ENCODE measurements at regions not wholly inside any gene's neighbourhood (a gene's known extent, or its start where the extent isn't known, plus 50 kb on each side); places are given as distances from the start of the nearest gene placed in this dataset.
"Not testable (repeated sequence)": the region's sequence is repeated elsewhere in the genome, so short reads cannot be mapped to it uniquely, and the experiment has no call there.

- no peak for DNase-seq (ENCODE audit: low read depth)
- no peak overlapping the region for H3K4me3 ChIP-seq (ENCODE audit: low read depth, low read length)
Observed at GRCh38 chr1:115461526-115461925, 123.5 kb upstream of the NGF start.

GRCh38 chr1:115459161-115459560 is 121.1 kb upstream of the NGF start:
- no peak overlapping the region for H3K4me3 ChIP-seq (ENCODE audit: low read depth, low read length)
- DNase-seq (ENCODE audit: low read depth): no peak

- DNase-seq (ENCODE audit: low read depth): no peak
- H3K4me3 ChIP-seq (ENCODE audit: low read depth, low read length): no peak overlapping the region
Observed at GRCh38 chr1:115458426-115459114, 120.5 kb upstream of the NGF start.

GRCh38 chr1:115457289-115457688 is 119.2 kb upstream of the NGF start:
- H3K4me3 ChIP-seq (ENCODE audit: low read depth, low read length): no peak overlapping the region
- no peak for DNase-seq (ENCODE audit: low read depth)

GRCh38 chr1:115456441-115456961 is 118.5 kb upstream of the NGF start:
- no peak overlapping the region for H3K4me3 ChIP-seq (ENCODE audit: low read depth, low read length)
- no peak for DNase-seq (ENCODE audit: low read depth)

GRCh38 chr1:115454837-115455511 is 116.9 kb upstream of the NGF start:
- no peak overlapping the region for H3K4me3 ChIP-seq (ENCODE audit: low read depth, low read length)
- DNase-seq (ENCODE audit: low read depth): no peak

GRCh38 chr1:115453666-115454065 is 115.6 kb upstream of the NGF start:
- no peak for DNase-seq (ENCODE audit: low read depth)
- H3K4me3 ChIP-seq (ENCODE audit: low read depth, low read length): no peak overlapping the region

GRCh38 chr1:115452600-115453329 is 114.7 kb upstream of the NGF start:
- DNase-seq (ENCODE audit: low read depth): no peak
- H3K4me3 ChIP-seq (ENCODE audit: low read depth, low read length): no peak overlapping the region

- H3K4me3 ChIP-seq (ENCODE audit: low read depth, low read length): no peak overlapping the region
- no peak for DNase-seq (ENCODE audit: low read depth)
Observed at GRCh38 chr1:115450501-115451040, 112.5 kb upstream of the NGF start.

GRCh38 chr1:115448282-115449044 is 110.4 kb upstream of the NGF start:
- no peak overlapping the region for H3K4me3 ChIP-seq (ENCODE audit: low read depth, low read length)
- DNase-seq (ENCODE audit: low read depth): no peak

- DNase-seq (ENCODE audit: low read depth): no peak
- no peak overlapping the region for H3K4me3 ChIP-seq (ENCODE audit: low read depth, low read length)
Observed at GRCh38 chr1:115447672-115448071, 109.6 kb upstream of the NGF start.

- H3K4me3 ChIP-seq (ENCODE audit: low read depth, low read length): no peak overlapping the region
- DNase-seq (ENCODE audit: low read depth): no peak
Observed at GRCh38 chr1:115445090-115445489, 107.0 kb upstream of the NGF start.

GRCh38 chr1:115440733-115441132 is 102.7 kb upstream of the NGF start:
- DNase-seq (ENCODE audit: low read depth): no peak
- no peak overlapping the region for H3K4me3 ChIP-seq (ENCODE audit: low read depth, low read length)

- H3K4me3 ChIP-seq (ENCODE audit: low read depth, low read length); DNase-seq (ENCODE audit: low read depth): not testable (repeated sequence)
Observed at GRCh38 chr1:115439520-115439919, 101.5 kb upstream of the NGF start.

- no peak for DNase-seq (ENCODE audit: low read depth)
- no peak overlapping the region for H3K4me3 ChIP-seq (ENCODE audit: low read depth, low read length)
Observed at GRCh38 chr1:115437196-115437595, 99.1 kb upstream of the NGF start.

- DNase-seq (ENCODE audit: low read depth): no peak
- H3K4me3 ChIP-seq (ENCODE audit: low read depth, low read length): no peak overlapping the region
Observed at GRCh38 chr1:115436596-115436995, 98.5 kb upstream of the NGF start.

GRCh38 chr1:115433483-115433882 is 95.4 kb upstream of the NGF start:
- no peak for DNase-seq (ENCODE audit: low read depth)
- H3K4me3 ChIP-seq (ENCODE audit: low read depth, low read length): no peak overlapping the region

- no peak for DNase-seq (ENCODE audit: low read depth)
- no peak overlapping the region for H3K4me3 ChIP-seq (ENCODE audit: low read depth, low read length)
Observed at GRCh38 chr1:115432061-115432460, 94.0 kb upstream of the NGF start.

GRCh38 chr1:115430441-115431158 is 92.6 kb upstream of the NGF start:
- peak; percentile 81 for DNase-seq (ENCODE audit: low read depth)
- no peak overlapping the region for H3K4me3 ChIP-seq (ENCODE audit: low read depth, low read length)

Measured in skeletal muscle cell (primary cell).